ENCODE measurements at regions not wholly inside any gene's neighbourhood (a gene's known extent, or its start where the extent isn't known, plus 50 kb on each side); places are given as distances from the start of the nearest gene placed in this dataset.

DNA sequence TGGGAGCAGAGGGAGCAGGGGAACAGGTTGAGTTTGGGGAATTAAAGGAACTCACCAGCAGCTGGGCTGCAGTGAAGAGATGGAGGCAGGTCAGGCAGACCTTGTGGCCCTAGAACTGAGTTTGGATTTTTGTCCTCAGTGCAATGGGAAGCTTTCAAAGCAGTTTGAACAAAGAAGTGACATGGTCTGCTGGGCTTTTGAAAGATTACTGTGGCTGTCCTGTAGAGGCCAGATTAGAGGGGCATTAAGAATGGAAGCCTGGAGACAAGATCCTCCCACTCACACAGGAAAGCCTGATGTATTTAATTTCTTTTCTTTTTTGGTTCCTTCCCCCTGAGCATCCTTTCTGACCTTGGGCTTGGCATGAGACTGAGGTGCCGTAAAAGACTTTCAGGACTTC, 118.1 kb upstream of the LHCGR start:
- Mint-ChIP-seq H3K9me3 (no peaks in the 10 kb centered on the region), H3K4me3 (no peak overlapping the region), H3K27ac (no peak overlapping the region), H3K4me1 (peaks cover 7% of the 10 kb centered on the region in 2 experiments), H3K36me3 (ENCODE audit: insufficient read depth in 1 of 3, low read depth in 3 of 3) (no peaks in the 10 kb centered on the region), H3K27me3 (ENCODE audit: low read depth) (no peaks in the 10 kb centered on the region)
- H2BK5ac ChIP-seq (ENCODE audit: insufficient read length, low read length): no peak overlapping the region
- no peak overlapping the region for H3K27ac ChIP-seq (ENCODE audit: insufficient read length, low read depth, low read length)
- H3K23me2 ChIP-seq (ENCODE audit: insufficient read length, low read depth, low read length, poor library complexity, severe bottlenecking): no peaks in the 10 kb centered on the region
- H3K56ac ChIP-seq (ENCODE audit: insufficient read length, low read depth, low read length): no peak overlapping the region
- no peak for DNase-seq
- WGBS (ENCODE audit: extremely low coverage, insufficient read length, low lambda C conversion rate): no CpG with 5 or more reads among the region's 1 CpG
- H3K14ac ChIP-seq (ENCODE audit: insufficient read depth, low read length): no peak overlapping the region; the same call in 1 of the 2 replicates
- H3K4me2 ChIP-seq (ENCODE audit: insufficient read depth, insufficient read length, low read length): no peak overlapping the region
- H3K4me1 ChIP-seq (ENCODE audit: insufficient read depth, low read length): peaks cover 3% of the 10 kb centered on the region; the same call in 1 of the 2 replicates
- H2BK12ac ChIP-seq (ENCODE audit: insufficient read length, low read depth, low read length): no peak overlapping the region
- H4K8ac ChIP-seq (replicated peaks; ENCODE audit: insufficient read length, low read depth, low read length): no peak overlapping the region
- no peak overlapping the region for H4K5ac ChIP-seq (ENCODE audit: insufficient read length, low read depth, low read length)
- TF ChIP-seq, protein P1, sequence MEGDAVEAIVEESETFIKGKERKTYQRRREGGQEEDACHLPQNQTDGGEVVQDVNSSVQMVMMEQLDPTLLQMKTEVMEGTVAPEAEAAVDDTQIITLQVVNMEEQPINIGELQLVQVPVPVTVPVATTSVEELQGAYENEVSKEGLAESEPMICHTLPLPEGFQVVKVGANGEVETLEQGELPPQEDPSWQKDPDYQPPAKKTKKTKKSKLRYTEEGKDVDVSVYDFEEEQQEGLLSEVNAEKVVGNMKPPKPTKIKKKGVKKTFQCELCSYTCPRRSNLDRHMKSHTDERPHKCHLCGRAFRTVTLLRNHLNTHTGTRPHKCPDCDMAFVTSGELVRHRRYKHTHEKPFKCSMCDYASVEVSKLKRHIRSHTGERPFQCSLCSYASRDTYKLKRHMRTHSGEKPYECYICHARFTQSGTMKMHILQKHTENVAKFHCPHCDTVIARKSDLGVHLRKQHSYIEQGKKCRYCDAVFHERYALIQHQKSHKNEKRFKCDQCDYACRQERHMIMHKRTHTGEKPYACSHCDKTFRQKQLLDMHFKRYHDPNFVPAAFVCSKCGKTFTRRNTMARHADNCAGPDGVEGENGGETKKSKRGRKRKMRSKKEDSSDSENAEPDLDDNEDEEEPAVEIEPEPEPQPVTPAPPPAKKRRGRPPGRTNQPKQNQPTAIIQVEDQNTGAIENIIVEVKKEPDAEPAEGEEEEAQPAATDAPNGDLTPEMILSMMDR (conservative IDR thresholded peaks at IDR 0.05): no peak
- no peaks in the 10 kb centered on the region for H4K20me1 ChIP-seq (ENCODE audit: control insufficient read depth, insufficient read depth, insufficient read length)
- H2BK15ac ChIP-seq (ENCODE audit: low read depth, low read length): no peak overlapping the region
- H3K9me3 ChIP-seq (ENCODE audit: control insufficient read depth, low read depth, low read length): no peaks in the 10 kb centered on the region
- H3K4ac ChIP-seq (ENCODE audit: low read depth, low read length): no peak overlapping the region
- no peak overlapping the region for H2AK5ac ChIP-seq (ENCODE audit: insufficient read length, low read length)
- no peak overlapping the region for H3T11ph ChIP-seq (ENCODE audit: low read length)
- H3K79me2 ChIP-seq (ENCODE audit: insufficient read depth, low read length): no peaks in the 10 kb centered on the region
- no peaks in the 10 kb centered on the region for H3K27me3 ChIP-seq (ENCODE audit: insufficient read depth, low read length)
- no peak overlapping the region for H3K23ac ChIP-seq (ENCODE audit: insufficient read length, low read depth, low read length)
- H4K91ac ChIP-seq (ENCODE audit: insufficient read length, low read depth, low read length): no peak overlapping the region
- H2AFZ ChIP-seq (ENCODE audit: low read length): no peak overlapping the region
- no peak overlapping the region for H3K9ac ChIP-seq (ENCODE audit: extremely low read depth, insufficient read length, low read length)
- no peak overlapping the region for H3K18ac ChIP-seq (ENCODE audit: insufficient read length, low read depth, low read length)
- H3K79me1 ChIP-seq (ENCODE audit: insufficient read depth, low read depth, low read length, poor library complexity, severe bottlenecking): no peaks in the 10 kb centered on the region
- no peak overlapping the region for H2BK120ac ChIP-seq (ENCODE audit: low read depth, low read length, poor library complexity, severe bottlenecking)
- no peak overlapping the region for H2BK20ac ChIP-seq (ENCODE audit: low read depth, low read length, poor library complexity, severe bottlenecking)
